ENCODE measurements at regions not wholly inside any gene's neighbourhood (a gene's known extent, or its start where the extent isn't known, plus 50 kb on each side); places are given as distances from the start of the nearest gene placed in this dataset.
"Not testable (repeated sequence)": the region's sequence is repeated elsewhere in the genome, so short reads cannot be mapped to it uniquely, and the experiment has no call there.

- DNase-seq (ENCODE audit: low read depth in 2 of 2) = no peak
Measured at GRCh38 chr9:11144746-11145145, 531.9 kb upstream of the PTPRD start.

GRCh38 chr9:11148189-11148588 is 535.4 kb upstream of the PTPRD start:
- DNase-seq (ENCODE audit: low read depth in 2 of 2) = no peak

GRCh38 chr9:11149065-11149464 is 536.3 kb upstream of the PTPRD start:
- no peak for DNase-seq (ENCODE audit: low read depth in 2 of 2)

- no peak for DNase-seq (ENCODE audit: low read depth in 2 of 2)
Measured at GRCh38 chr9:11158063-11158462, 545.3 kb upstream of the PTPRD start.

GRCh38 chr9:11158676-11159075 is 545.9 kb upstream of the PTPRD start:
- no peak for DNase-seq (ENCODE audit: low read depth in 2 of 2)

GRCh38 chr9:11159318-11159862 is 546.6 kb upstream of the PTPRD start:
- DNase-seq (ENCODE audit: low read depth in 2 of 2) = no peak

GRCh38 chr9:11163843-11164242 is 551.0 kb upstream of the PTPRD start:
- DNase-seq (ENCODE audit: low read depth in 2 of 2) = no peak

GRCh38 chr9:11182001-11182400 is 569.2 kb upstream of the PTPRD start:
- DNase-seq (ENCODE audit: low read depth in 2 of 2) = no peak

- DNase-seq (ENCODE audit: low read depth in 2 of 2) = no peak
Measured at GRCh38 chr9:11190719-11191118, 577.9 kb upstream of the PTPRD start.

- DNase-seq (ENCODE audit: low read depth in 2 of 2) = no peak
Measured at GRCh38 chr9:11192993-11193392, 580.2 kb upstream of the PTPRD start.

- DNase-seq (ENCODE audit: low read depth in 2 of 2) = no peak
Measured at GRCh38 chr9:11194246-11194645, 581.4 kb upstream of the PTPRD start.

GRCh38 chr9:11196840-11197365 is 584.1 kb upstream of the PTPRD start:
- not testable (repeated sequence) for DNase-seq (ENCODE audit: low read depth in 2 of 2)

GRCh38 chr9:11199335-11199734 is 586.5 kb upstream of the PTPRD start:
- no peak for DNase-seq (ENCODE audit: low read depth in 2 of 2)

GRCh38 chr9:11204521-11204920 is 591.7 kb upstream of the PTPRD start:
- no peak for DNase-seq (ENCODE audit: low read depth in 2 of 2)

GRCh38 chr9:11206925-11207324 is 594.1 kb upstream of the PTPRD start:
- DNase-seq (ENCODE audit: low read depth in 2 of 2) = no peak

GRCh38 chr9:11233696-11234095 is 620.9 kb upstream of the PTPRD start:
- no peak for DNase-seq (ENCODE audit: low read depth in 2 of 2)

- DNase-seq (ENCODE audit: low read depth in 2 of 2) = no peak
Measured at GRCh38 chr9:11235061-11235460, 622.3 kb upstream of the PTPRD start.

GRCh38 chr9:11241779-11242178 is 629.0 kb upstream of the PTPRD start:
- no peak for DNase-seq (ENCODE audit: low read depth in 2 of 2)

- DNase-seq (ENCODE audit: low read depth in 2 of 2) = no peak
Measured at GRCh38 chr9:11257992-11258391, 645.2 kb upstream of the PTPRD start.

GRCh38 chr9:11269036-11269435 is 656.2 kb upstream of the PTPRD start:
- DNase-seq (ENCODE audit: low read depth in 2 of 2) = no peak

- DNase-seq (ENCODE audit: low read depth in 2 of 2) = no peak
Measured at GRCh38 chr9:11275158-11275695, 662.4 kb upstream of the PTPRD start.

- DNase-seq (ENCODE audit: low read depth in 2 of 2) = no peak
Measured at GRCh38 chr9:11312966-11313365, 700.2 kb upstream of the PTPRD start.

GRCh38 chr9:11318946-11319345 is 706.1 kb upstream of the PTPRD start:
- no peak for DNase-seq (ENCODE audit: low read depth in 2 of 2)

- no peak for DNase-seq (ENCODE audit: low read depth in 2 of 2)
Measured at GRCh38 chr9:11319538-11319937, 706.7 kb upstream of the PTPRD start.
